Aorta (tissue), 5 donors: ENCODE measurements at regions not wholly inside any gene's neighbourhood (a gene's known extent, or its start where the extent isn't known, plus 50 kb on each side); places are given as distances from the start of the nearest gene placed in this dataset.
"Not testable (repeated sequence)": the region's sequence is repeated elsewhere in the genome, so short reads cannot be mapped to it uniquely, and the experiment has no call there.

Experiments
- ATAC-seq: fragments of 200-7000 bp; cut with Tn5 transposase; one replicate; pipeline ENCODE4 v1.9.1; 2022; ENCODE audit warnings: moderate library complexity; ENCODE audit not compliant: low FRiP score
- DNase-seq, 2 donors: peaks; one replicate each; pipeline ENCODE4 v3.0.0-alpha.2; 2020
- H3K27ac ChIP-seq, 2 donors: one replicate each; pipeline ENCODE4 v1.5.1; 2013; ENCODE audit warnings: low read length in 2 of 2, mild to moderate bottlenecking in 2 of 2, moderate library complexity in 2 of 2, control low read depth in 1 of 2, inconsistent platforms in 1 of 2, low read depth in 1 of 2
- H3K27me3 ChIP-seq, 2 donors: one replicate each; pipeline ENCODE4 v1.6.1; 2013; ENCODE audit warnings: control low read depth in 1 of 2, low read length in 1 of 2, mild to moderate bottlenecking in 1 of 2, moderate library complexity in 1 of 2; ENCODE audit not compliant: insufficient read depth in 2 of 2, control insufficient read depth in 1 of 2
- H3K36me3 ChIP-seq, 2 donors: one replicate each; pipeline ENCODE4 v1.6.1; 2013; ENCODE audit warnings: control low read depth in 1 of 2, low read length in 1 of 2, mild to moderate bottlenecking in 1 of 2; ENCODE audit not compliant: insufficient read depth in 2 of 2, control insufficient read depth in 1 of 2
- H3K4me1 ChIP-seq, 2 donors: one replicate each; pipeline ENCODE4 v1.6.1; 2013; ENCODE audit warnings: low read length in 2 of 2, control low read depth in 1 of 2, mild to moderate bottlenecking in 1 of 2, moderate library complexity in 1 of 2; ENCODE audit not compliant: insufficient read depth in 2 of 2, control insufficient read depth in 1 of 2
- H3K4me3 ChIP-seq, 2 donors: one replicate each; pipeline ENCODE4 v1.5.1; 2013; ENCODE audit warnings: low read length in 2 of 2, control low read depth in 1 of 2, mild to moderate bottlenecking in 1 of 2
- H3K9me3 ChIP-seq: one replicate; pipeline ENCODE4 v1.6.1; 2013; ENCODE audit warnings: mild to moderate bottlenecking, low read length; ENCODE audit not compliant: control insufficient read depth
- WGBS, 2 donors: extraction: QIAGEN DNeasy Blood & Tissue Kit; methylation state at CpG; one replicate each; pipeline ENCODE4 v1.1.7; 2013; 5-methylcytosine and 5-hydroxymethylcytosine counted together
- intact Hi-C, 2 donors: fragments of 100-400 bp; cut with DNase I; formaldehyde crosslinking; loops; one replicate each; pipeline versions ENCODE4 v1.14.2 to v1.15.0; 2022
- donor health status: healthy with polysubstance abuse.
- donor health status: Bipolar disorder and iron deficiency.
- donor health status: DM: no; HTN: no; CAD: no.
- donor health status: DM: no; HTN: no; CAD: no.
- donor health status: DM: yes; HTN: yes; CAD: no.

GRCh38 chr1:218926631-218927030, 247.0 kb upstream of the LYPLAL1 start:
- WGBS, 2 donors: 41 to 68% methylated on average over 2 of the region's 2 CpGs
- no peak for ATAC-seq

GRCh38 chr1:218930000-218930399, 243.7 kb upstream of the LYPLAL1 start:
- ATAC-seq: no peak
- intact Hi-C loops: no loop called here
- Histone ChIP-seq H3K9me3 (no peaks in the 10 kb centered on the region), H3K4me1 (no peaks in the 10 kb centered on the region), H3K4me3 (no peak overlapping the region), H3K27ac (no peak overlapping the region), H3K27me3 (no peaks in the 10 kb centered on the region), H3K36me3 (no peaks in the 10 kb centered on the region)
- 89 to 98% methylated on average over 3 of the region's 3 CpGs for WGBS, 2 donors
- DNase-seq: no peak

More at GRCh38 chr1:218926631-218927030, 247.0 kb upstream of the LYPLAL1 start:
- Histone ChIP-seq H3K27ac (no peak overlapping the region), H3K4me3 (no peak overlapping the region), H3K27me3 (no peaks in the 10 kb centered on the region), H3K36me3 (no peaks in the 10 kb centered on the region), H3K4me1 (no peaks in the 10 kb centered on the region), H3K9me3 (no peaks in the 10 kb centered on the region)
- DNase-seq: no peak
- intact Hi-C loops: no loop called here

- ATAC-seq (no peak), DNase-seq (no peak)
- H3K4me1 ChIP-seq: no peaks in the 10 kb centered on the region
- 87 to 91% methylated on average over 8 of the region's 8 CpGs for WGBS, 2 donors
- intact Hi-C loops: no loop called here
- H3K27me3 ChIP-seq: no peaks in the 10 kb centered on the region
- H3K27ac ChIP-seq: no peak overlapping the region
- no peaks in the 10 kb centered on the region for H3K9me3 ChIP-seq
- H3K36me3 ChIP-seq: no peaks in the 10 kb centered on the region
- H3K4me3 ChIP-seq: no peak overlapping the region
These were observed 243.0 kb upstream of the LYPLAL1 start for GRCh38 chr1:218930472-218931241.

GRCh38 chr1:218931324-218931723, 242.4 kb upstream of the LYPLAL1 start:
- WGBS, 2 donors: 87 to 92% methylated on average over 2 of the region's 2 CpGs
- Histone ChIP-seq H3K4me1 (no peaks in the 10 kb centered on the region), H3K4me3 (no peak overlapping the region), H3K27me3 (no peaks in the 10 kb centered on the region), H3K9me3 (no peaks in the 10 kb centered on the region), H3K36me3 (no peaks in the 10 kb centered on the region), H3K27ac (no peak overlapping the region)
- intact Hi-C loops: no loop called here
- ATAC-seq (no peak), DNase-seq (no peak)

GRCh38 chr1:218933513-218933912, 240.2 kb upstream of the LYPLAL1 start:
- 24 to 25% methylated on average over 1 of the region's 1 CpG for WGBS, 2 donors
- Histone ChIP-seq H3K36me3 (no peaks in the 10 kb centered on the region), H3K4me3 (no peak overlapping the region), H3K27me3 (no peaks in the 10 kb centered on the region), H3K9me3 (no peaks in the 10 kb centered on the region), H3K27ac (no peak overlapping the region), H3K4me1 (no peaks in the 10 kb centered on the region)
- ATAC-seq (no peak), DNase-seq (no peak)
- intact Hi-C loops: no loop called here

GRCh38 chr1:218935408-218935807, 238.3 kb upstream of the LYPLAL1 start:
- ATAC-seq, H3K36me3 ChIP-seq, DNase-seq, H3K4me1 ChIP-seq, H3K4me3 ChIP-seq, H3K27me3 ChIP-seq, H3K27ac ChIP-seq, H3K9me3 ChIP-seq, intact Hi-C loops: not testable (repeated sequence)
- WGBS, 2 donors: 95 to 96% methylated on average over 2 of the region's 2 CpGs

- Histone ChIP-seq H3K4me1 (no peaks in the 10 kb centered on the region), H3K36me3 (no peaks in the 10 kb centered on the region), H3K27me3 (no peaks in the 10 kb centered on the region), H3K4me3 (no peak overlapping the region), H3K27ac (no peak overlapping the region), H3K9me3 (peaks cover 3% of the 10 kb centered on the region)
- ATAC-seq: no peak
- no peak for DNase-seq
- 0% methylated on average over 1 of the region's 1 CpG for WGBS, 2 donors
- intact Hi-C loops: no loop called here
These were observed 235.4 kb upstream of the LYPLAL1 start for GRCh38 chr1:218938259-218938658.

- 75 to 81% methylated on average over 3 of the region's 3 CpGs for WGBS, 2 donors
- Histone ChIP-seq H3K4me3 (no peak overlapping the region), H3K27ac (no peak overlapping the region), H3K4me1 (no peaks in the 10 kb centered on the region), H3K36me3 (no peaks in the 10 kb centered on the region), H3K9me3 (peaks cover 3% of the 10 kb centered on the region), H3K27me3 (no peaks in the 10 kb centered on the region)
- intact Hi-C loops: no loop called here
- no peak for ATAC-seq
- DNase-seq: no peak
These were observed 234.6 kb upstream of the LYPLAL1 start for GRCh38 chr1:218939095-218939494.

GRCh38 chr1:218942431-218942830, 231.2 kb upstream of the LYPLAL1 start:
- ATAC-seq (no peak), DNase-seq (no peak)

More at GRCh38 chr1:218942431-218942830, 231.2 kb upstream of the LYPLAL1 start:
- 41 to 47% methylated on average over 5 of the region's 5 CpGs for WGBS, 2 donors
- Histone ChIP-seq H3K4me3 (no peak overlapping the region), H3K27me3 (no peaks in the 10 kb centered on the region), H3K4me1 (no peaks in the 10 kb centered on the region), H3K27ac (no peak overlapping the region), H3K36me3 (no peaks in the 10 kb centered on the region), H3K9me3 (peaks cover 3% of the 10 kb centered on the region)
- intact Hi-C loops: no loop called here
